Right lobe of liver (tissue), 6 donors: ENCODE measurements at regions not wholly inside any gene's neighbourhood (a gene's known extent, or its start where the extent isn't known, plus 50 kb on each side); places are given as distances from the start of the nearest gene placed in this dataset.
"Not testable (repeated sequence)": the region's sequence is repeated elsewhere in the genome, so short reads cannot be mapped to it uniquely, and the experiment has no call there.

ENCODE experiments used
- ATAC-seq, 4 donors: fragments of 200-7000 bp; cut with Tn5 transposase; one replicate each; pipeline ENCODE4 v1.9.1; 2020; ENCODE audit warnings: mild to moderate bottlenecking in 4 of 4, moderate library complexity in 4 of 4
- DNase-seq, 3 donors: peaks; one replicate each; pipeline ENCODE4 v3.0.0-alpha.2; 2020
- H3K27ac ChIP-seq, 3 donors: fragments of 200-600 bp; one replicate each; pipeline ENCODE4 v1.8.0; 2022
- H3K27me3 ChIP-seq, 2 donors: fragments of 200-600 bp; one replicate each; pipeline ENCODE4 v1.8.0; 2022
- H3K36me3 ChIP-seq, 4 donors: fragments of 200-600 bp; sonication (generic) in 1 of 4; one replicate each; pipeline versions ENCODE4 v1.5.1 to v1.8.0; 2017 to 2022; ENCODE audit warnings: control low read depth in 1 of 4
- H3K4me1 ChIP-seq, 4 donors: fragments of 200-600 bp; sonication (generic) in 1 of 4; one replicate each; pipeline versions ENCODE4 v1.5.1 to v1.8.0; 2017 to 2022; ENCODE audit warnings: control low read depth in 1 of 4
- H3K4me3 ChIP-seq, 3 donors: fragments of 200-600 bp; one replicate each; pipeline ENCODE4 v1.8.0; 2022
- H3K9me3 ChIP-seq, 4 donors: fragments of 200-600 bp; sonication (generic) in 1 of 4; one replicate each; pipeline versions ENCODE4 v1.5.1 to v1.8.0; 2017 to 2022; ENCODE audit warnings: control low read depth in 1 of 4
- CTCF ChIP-seq, 4 donors: fragments of 200-600 bp in 3 of 4; fragments of 450-650 bp in 1 of 4; IDR thresholded peaks; one replicate each; pipeline versions ENCODE4 v1.5.1 to v1.8.0; 2016 to 2022; ENCODE audit warnings: antibody characterized with exemption in 4 of 4, mild to moderate bottlenecking in 2 of 4
- POLR2A ChIP-seq: fragments of 450-650 bp; IDR thresholded peaks from one replicate; pipeline ENCODE4 v1.6.1; 2017; ENCODE audit warnings: antibody characterized with exemption, mild to moderate bottlenecking
- WGBS: methylation state at CpG from one replicate; pipeline ENCODE4 v1.1.6; 2018; ENCODE audit warnings: low coverage, low lambda C conversion rate; ENCODE audit not compliant: insufficient coverage; ENCODE audit errors: missing lambda C conversion rate; 5-methylcytosine and 5-hydroxymethylcytosine counted together
- intact Hi-C, 2 donors: fragments of 100-400 bp; cut with DNase I; formaldehyde crosslinking; loops; one replicate each; pipeline versions ENCODE4 v1.11.2 to v1.14.1; 2022
- donor health status: DM: no; HTN: yes; CAD: no.
- donor health status: DM: no; HTN: no; CAD: no.
- donor health status: DM: no; HTN: no; CAD: no.
- donor health status: DM: no; HTN: yes; CAD: no.
- donor health status: DM: no; HTN: yes; CAD: no.

- intact Hi-C loops: no loop called here
- no peak for DNase-seq
- H3K9me3 ChIP-seq: no peaks in the 10 kb centered on the region
- H3K27ac ChIP-seq: no peak overlapping the region
- no peaks in the 10 kb centered on the region for H3K36me3 ChIP-seq
- 80% methylated on average over 12 of the region's 29 CpGs for WGBS
- H3K4me3 ChIP-seq: no peak overlapping the region
- ATAC-seq: peak in 1 of 4 donors; percentile 32
- H3K4me1 ChIP-seq: no peaks in the 10 kb centered on the region
- no peaks in the 10 kb centered on the region for H3K27me3 ChIP-seq
- no peak for TF ChIP-seq CTCF (IDR thresholded peaks at IDR 0.05)
- no peak for TF ChIP-seq POLR2A
Measured at GRCh38 chr10:42690449-42691360, 52.3 kb upstream of the ZNF33B start.

GRCh38 chr10:42691361-42692120, 53.2 kb upstream of the ZNF33B start:
- Histone ChIP-seq H3K4me1 (no peaks in the 10 kb centered on the region), H3K36me3 (no peaks in the 10 kb centered on the region), H3K9me3 (no peaks in the 10 kb centered on the region), H3K27ac (no peak overlapping the region), H3K4me3 (no peak overlapping the region), H3K27me3 (no peaks in the 10 kb centered on the region)
- DNase-seq (no peak), ATAC-seq (peak in 1 of 4 donors; percentile 24)
- intact Hi-C loops: no loop called here
- TF ChIP-seq CTCF (IDR thresholded peaks at IDR 0.05) (no peak), POLR2A (no peak)
- WGBS: 92% methylated on average over 7 of the region's 25 CpGs

GRCh38 chr10:42697926-42698325, 59.6 kb upstream of the ZNF33B start:
- TF ChIP-seq POLR2A (no peak), CTCF (IDR thresholded peaks at IDR 0.05) (no peak)
- H3K27ac ChIP-seq: no peak overlapping the region
- 10% methylated on average over 2 of the region's 2 CpGs for WGBS
- H3K4me3 ChIP-seq: no peak overlapping the region
- H3K36me3 ChIP-seq: no peaks in the 10 kb centered on the region
- H3K9me3 ChIP-seq: no peaks in the 10 kb centered on the region
- DNase-seq (no peak), ATAC-seq (no peak)
- intact Hi-C loops: no loop called here
- no peaks in the 10 kb centered on the region for H3K4me1 ChIP-seq
- no peaks in the 10 kb centered on the region for H3K27me3 ChIP-seq

- Histone ChIP-seq H3K9me3 (no peaks in the 10 kb centered on the region), H3K27me3 (no peaks in the 10 kb centered on the region), H3K4me3 (no peak overlapping the region), H3K27ac (no peak overlapping the region), H3K36me3 (no peaks in the 10 kb centered on the region), H3K4me1 (no peaks in the 10 kb centered on the region)
- TF ChIP-seq CTCF (IDR thresholded peaks at IDR 0.05) (peak; percentile 11 to 37 (median 24)), POLR2A (no peak)
- 19% methylated on average over 4 of the region's 4 CpGs for WGBS
- DNase-seq (no peak), ATAC-seq (peak; percentile 28 to 72 (median 42))
- intact Hi-C loops: no loop called here
Measured at GRCh38 chr10:42707234-42707633, 68.9 kb upstream of the ZNF33B start.

- H3K36me3 ChIP-seq, H3K9me3 ChIP-seq, H3K27me3 ChIP-seq, ATAC-seq, intact Hi-C loops, H3K4me1 ChIP-seq, H3K27ac ChIP-seq, DNase-seq, H3K4me3 ChIP-seq: not testable (repeated sequence)
- WGBS: 34% methylated on average over 5 of the region's 5 CpGs
Measured at GRCh38 chr10:42719339-42719738, 63.3 kb upstream of the BMS1 start.
